HUES48 (cell line): ENCODE measurements at regions not wholly inside any gene's neighbourhood (a gene's known extent, or its start where the extent isn't known, plus 50 kb on each side); places are given as distances from the start of the nearest gene placed in this dataset.

ENCODE experiments used
- H3K27ac ChIP-seq: one replicate; pipeline ENCODE4 v1.7.0; 2013; ENCODE audit warnings: low read depth, low read length, inconsistent platforms
- H3K27me3 ChIP-seq: 2 replicates; pipeline ENCODE4 v1.6.1; 2013; ENCODE audit warnings: mild to moderate bottlenecking, low read length; ENCODE audit not compliant: control insufficient read depth, insufficient read depth
- H3K36me3 ChIP-seq: 2 replicates; pipeline ENCODE4 v1.6.1; 2013; ENCODE audit warnings: low read length; ENCODE audit not compliant: control insufficient read depth, insufficient read depth
- H3K4me1 ChIP-seq: 2 replicates; pipeline ENCODE4 v1.6.1; 2013; ENCODE audit warnings: mild to moderate bottlenecking, low read length; ENCODE audit not compliant: control insufficient read depth, insufficient read depth
- H3K4me3 ChIP-seq: 2 replicates; pipeline ENCODE4 v1.5.1; 2013; ENCODE audit warnings: mild to moderate bottlenecking, low read depth, low read length
- H3K9ac ChIP-seq: 2 replicates; pipeline ENCODE4 v1.6.1; 2013; ENCODE audit warnings: mild to moderate bottlenecking, low read depth, low read length, moderate library complexity
- H3K9me3 ChIP-seq: 2 replicates; pipeline ENCODE4 v1.6.1; 2013; ENCODE audit warnings: low read length; ENCODE audit not compliant: control insufficient read depth, insufficient read depth

- H3K9ac ChIP-seq: no peak overlapping the region
- H3K36me3 ChIP-seq: no peaks in the 10 kb centered on the region
- no peaks in the 10 kb centered on the region for H3K9me3 ChIP-seq
- no peak overlapping the region for H3K4me3 ChIP-seq
- H3K4me1 ChIP-seq: no peaks in the 10 kb centered on the region
- no peak overlapping the region for H3K27ac ChIP-seq
- H3K27me3 ChIP-seq: no peaks in the 10 kb centered on the region
Measured at GRCh38 chr12:125528281-125528680, 463.0 kb downstream of the AACS start.

- no peaks in the 10 kb centered on the region for H3K27me3 ChIP-seq
- H3K4me3 ChIP-seq: no peak overlapping the region
- H3K36me3 ChIP-seq: no peaks in the 10 kb centered on the region
- H3K9me3 ChIP-seq: no peaks in the 10 kb centered on the region
- H3K27ac ChIP-seq: no peak overlapping the region
- H3K9ac ChIP-seq: no peak overlapping the region
- H3K4me1 ChIP-seq: no peaks in the 10 kb centered on the region
Measured at GRCh38 chr12:125530201-125530600, 465.0 kb downstream of the AACS start.

- Histone ChIP-seq H3K27me3 (no peaks in the 10 kb centered on the region), H3K9ac (no peak overlapping the region), H3K9me3 (no peaks in the 10 kb centered on the region), H3K4me1 (no peaks in the 10 kb centered on the region), H3K36me3 (no peaks in the 10 kb centered on the region), H3K27ac (no peak overlapping the region), H3K4me3 (no peak overlapping the region)
Measured at GRCh38 chr12:125530876-125531275, 465.6 kb downstream of the AACS start.

- H3K27ac ChIP-seq: no peak overlapping the region
Measured at GRCh38 chr12:125531574-125531973, 466.3 kb downstream of the AACS start.

GRCh38 chr12:125533434-125534029, 468.3 kb downstream of the AACS start:
- H3K9ac ChIP-seq: no peak overlapping the region

More at GRCh38 chr12:125531574-125531973, 466.3 kb downstream of the AACS start:
- H3K27me3 ChIP-seq: no peaks in the 10 kb centered on the region
- no peaks in the 10 kb centered on the region for H3K36me3 ChIP-seq
- H3K4me3 ChIP-seq: no peak overlapping the region
- no peak overlapping the region for H3K9ac ChIP-seq
- no peaks in the 10 kb centered on the region for H3K4me1 ChIP-seq
- H3K9me3 ChIP-seq: no peaks in the 10 kb centered on the region

GRCh38 chr12:125538401-125539199, 473.4 kb downstream of the AACS start:
- no peaks in the 10 kb centered on the region for H3K36me3 ChIP-seq
- H3K4me1 ChIP-seq: no peaks in the 10 kb centered on the region
- H3K27me3 ChIP-seq: no peaks in the 10 kb centered on the region
- H3K4me3 ChIP-seq: no peak overlapping the region
- no peak overlapping the region for H3K9ac ChIP-seq
- no peak overlapping the region for H3K27ac ChIP-seq
- no peaks in the 10 kb centered on the region for H3K9me3 ChIP-seq

More at GRCh38 chr12:125533434-125534029, 468.3 kb downstream of the AACS start:
- no peaks in the 10 kb centered on the region for H3K9me3 ChIP-seq
- no peak overlapping the region for H3K27ac ChIP-seq
- no peaks in the 10 kb centered on the region for H3K36me3 ChIP-seq
- H3K27me3 ChIP-seq: no peaks in the 10 kb centered on the region
- no peaks in the 10 kb centered on the region for H3K4me1 ChIP-seq
- no peak overlapping the region for H3K4me3 ChIP-seq

GRCh38 chr12:125540580-125541204, 475.5 kb downstream of the AACS start:
- no peaks in the 10 kb centered on the region for H3K9me3 ChIP-seq
- no peaks in the 10 kb centered on the region for H3K27me3 ChIP-seq
- H3K27ac ChIP-seq: no peak overlapping the region
- H3K4me1 ChIP-seq: no peaks in the 10 kb centered on the region
- H3K9ac ChIP-seq: no peak overlapping the region
- H3K4me3 ChIP-seq: no peak overlapping the region
- H3K36me3 ChIP-seq: no peaks in the 10 kb centered on the region

GRCh38 chr12:125544960-125545359, 479.7 kb downstream of the AACS start:
- Histone ChIP-seq H3K27me3 (no peaks in the 10 kb centered on the region), H3K36me3 (no peaks in the 10 kb centered on the region), H3K27ac (no peak overlapping the region), H3K4me3 (no peak overlapping the region), H3K9me3 (no peaks in the 10 kb centered on the region), H3K9ac (no peak overlapping the region), H3K4me1 (no peaks in the 10 kb centered on the region)

GRCh38 chr12:125549171-125549570, 483.9 kb downstream of the AACS start:
- no peak overlapping the region for H3K4me3 ChIP-seq
- H3K9ac ChIP-seq: no peak overlapping the region
- no peaks in the 10 kb centered on the region for H3K27me3 ChIP-seq
- no peaks in the 10 kb centered on the region for H3K4me1 ChIP-seq
- no peaks in the 10 kb centered on the region for H3K9me3 ChIP-seq
- H3K27ac ChIP-seq: no peak overlapping the region
- H3K36me3 ChIP-seq: no peaks in the 10 kb centered on the region

- Histone ChIP-seq H3K36me3 (no peaks in the 10 kb centered on the region), H3K27me3 (no peaks in the 10 kb centered on the region)
Measured at GRCh38 chr12:125549836-125550235, 484.6 kb downstream of the AACS start.

GRCh38 chr12:125552295-125552694, 487.1 kb downstream of the AACS start:
- Histone ChIP-seq H3K27me3 (no peaks in the 10 kb centered on the region), H3K36me3 (no peaks in the 10 kb centered on the region), H3K9ac (no peak overlapping the region), H3K4me3 (no peak overlapping the region), H3K27ac (no peak overlapping the region), H3K9me3 (no peaks in the 10 kb centered on the region), H3K4me1 (no peaks in the 10 kb centered on the region)

More at GRCh38 chr12:125549836-125550235, 484.6 kb downstream of the AACS start:
- no peak overlapping the region for H3K4me3 ChIP-seq
- H3K9ac ChIP-seq: no peak overlapping the region
- H3K4me1 ChIP-seq: no peaks in the 10 kb centered on the region
- H3K9me3 ChIP-seq: no peaks in the 10 kb centered on the region
- H3K27ac ChIP-seq: no peak overlapping the region
